Neuronal stem cell (in vitro differentiated cells): ENCODE measurements at regions not wholly inside any gene's neighbourhood (a gene's known extent, or its start where the extent isn't known, plus 50 kb on each side); places are given as distances from the start of the nearest gene placed in this dataset.
A peak's percentile ranks its signal among the peaks of the same experiment; 100 is the strongest.
"Not testable (repeated sequence)": the region's sequence is repeated elsewhere in the genome, so short reads cannot be mapped to it uniquely, and the experiment has no call there.

Source experiments
- DNase-seq: peaks from one replicate; pipeline ENCODE4 v3.0.0-alpha.2; 2013; ENCODE audit warnings: low spot score
- H2AFZ ChIP-seq: one replicate; pipeline ENCODE4 v1.6.1; 2013; ENCODE audit warnings: mild to moderate bottlenecking, low read length, inconsistent platforms
- H2AK5ac ChIP-seq: 2 replicates; pipeline ENCODE4 v1.6.1; 2013; ENCODE audit warnings: low read depth, mild to moderate bottlenecking, inconsistent platforms, low read length, moderate library complexity, mixed read lengths
- H2BK120ac ChIP-seq: 2 replicates; pipeline ENCODE4 v1.6.1; 2013; ENCODE audit warnings: low read depth, mild to moderate bottlenecking, inconsistent platforms, low read length, moderate library complexity, mixed read lengths
- H2BK12ac ChIP-seq: one replicate; pipeline ENCODE4 v1.6.1; 2013; ENCODE audit warnings: low read length, inconsistent platforms
- H2BK15ac ChIP-seq: 2 replicates; pipeline ENCODE4 v1.6.1; 2013; ENCODE audit warnings: mild to moderate bottlenecking, low read length, inconsistent platforms, mixed read lengths
- H2BK5ac ChIP-seq: one replicate; pipeline ENCODE4 v1.6.1; 2013; ENCODE audit warnings: inconsistent platforms, mild to moderate bottlenecking, low read length, moderate library complexity
- H3K14ac ChIP-seq: one replicate; pipeline ENCODE4 v1.6.1; 2013; ENCODE audit warnings: low read length, inconsistent platforms
- H3K18ac ChIP-seq: 2 replicates; pipeline ENCODE4 v1.6.1; 2013; ENCODE audit warnings: low read length, inconsistent platforms
- H3K23ac ChIP-seq: 2 replicates; pipeline ENCODE4 v1.6.1; 2013; ENCODE audit warnings: low read depth, mild to moderate bottlenecking, mixed read lengths, low read length, inconsistent platforms; ENCODE audit not compliant: poor library complexity
- H3K27ac ChIP-seq: replicated peaks from 3 replicates; pipeline ENCODE4 v1.5.1; 2013; ENCODE audit warnings: low read length, inconsistent platforms
- H3K27me3 ChIP-seq, 3 experiments: 2 replicates each; pipeline ENCODE4 v1.6.1; 2013; ENCODE audit warnings: low read length in 3 of 3, mild to moderate bottlenecking in 2 of 3, inconsistent platforms in 1 of 3, low read depth in 1 of 3, mixed read lengths in 1 of 3, moderate library complexity in 1 of 3; ENCODE audit not compliant: control insufficient read depth in 3 of 3, insufficient read depth in 3 of 3
- H3K36me3 ChIP-seq, 2 donors: replicated peaks in 1 of 2; 2 replicates each; pipeline ENCODE4 v1.6.1; 2013; ENCODE audit warnings: low read length in 2 of 2; ENCODE audit not compliant: control insufficient read depth in 2 of 2, insufficient read depth in 2 of 2
- H3K4ac ChIP-seq: 2 replicates; pipeline ENCODE4 v1.6.1; 2013; ENCODE audit warnings: inconsistent platforms, mild to moderate bottlenecking, low read length, moderate library complexity
- H3K4me1 ChIP-seq, 2 donors: 1 replicate in 1 of 2; 2 replicates in 1 of 2; pipeline ENCODE4 v1.6.1; 2013; ENCODE audit warnings: low read length in 2 of 2, low read depth in 1 of 2; ENCODE audit not compliant: control insufficient read depth in 2 of 2, insufficient read depth in 1 of 2
- H3K4me2 ChIP-seq: one replicate; pipeline ENCODE4 v1.6.1; 2013; ENCODE audit warnings: mild to moderate bottlenecking, low read length, inconsistent platforms; ENCODE audit not compliant: insufficient read depth, poor library complexity, severe bottlenecking
- H3K4me3 ChIP-seq, 2 donors: 2 replicates each; pipeline ENCODE4 v1.5.1; 2013; ENCODE audit warnings: low read length in 2 of 2, mild to moderate bottlenecking in 2 of 2, inconsistent platforms in 1 of 2, moderate library complexity in 1 of 2
- H3K79me1 ChIP-seq: one replicate; pipeline ENCODE4 v1.6.1; 2013; ENCODE audit warnings: low read depth, mild to moderate bottlenecking, inconsistent platforms, low read length, moderate library complexity
- H3K9ac ChIP-seq: one replicate; pipeline ENCODE4 v1.6.1; 2013; ENCODE audit warnings: mild to moderate bottlenecking, low read depth, low read length, inconsistent platforms; ENCODE audit not compliant: poor library complexity
- H3K9me3 ChIP-seq, 2 donors: replicated peaks in 1 of 2; 2 replicates each; pipeline versions ENCODE3 to v1.6.1; 2013; ENCODE audit warnings: low read length in 2 of 2, mild to moderate bottlenecking in 2 of 2, inconsistent platforms in 1 of 2, low read depth in 1 of 2, mixed read lengths in 1 of 2, moderate library complexity in 1 of 2; ENCODE audit not compliant: control insufficient read depth in 2 of 2, insufficient read depth in 1 of 2
- H4K8ac ChIP-seq: one replicate; pipeline ENCODE4 v1.6.1; 2013; ENCODE audit warnings: low read depth, mild to moderate bottlenecking, inconsistent platforms, low read length, moderate library complexity
- H4K91ac ChIP-seq: one replicate; pipeline ENCODE4 v1.6.1; 2013; ENCODE audit warnings: low read length, low read depth, mild to moderate bottlenecking, inconsistent platforms; ENCODE audit not compliant: poor library complexity
- WGBS, 2 donors: extraction: QIAGEN DNeasy Blood & Tissue Kit; methylation state at CpG; one replicate each; pipeline ENCODE4 v1.1.7; 2013; ENCODE audit warnings: missing lambda C conversion rate in 2 of 2, mixed read lengths in 1 of 2; ENCODE audit not compliant: insufficient read length in 2 of 2, insufficient replicate concordance in 1 of 2; ENCODE audit errors: extremely low coverage in 2 of 2; 5-methylcytosine and 5-hydroxymethylcytosine counted together

DNA sequence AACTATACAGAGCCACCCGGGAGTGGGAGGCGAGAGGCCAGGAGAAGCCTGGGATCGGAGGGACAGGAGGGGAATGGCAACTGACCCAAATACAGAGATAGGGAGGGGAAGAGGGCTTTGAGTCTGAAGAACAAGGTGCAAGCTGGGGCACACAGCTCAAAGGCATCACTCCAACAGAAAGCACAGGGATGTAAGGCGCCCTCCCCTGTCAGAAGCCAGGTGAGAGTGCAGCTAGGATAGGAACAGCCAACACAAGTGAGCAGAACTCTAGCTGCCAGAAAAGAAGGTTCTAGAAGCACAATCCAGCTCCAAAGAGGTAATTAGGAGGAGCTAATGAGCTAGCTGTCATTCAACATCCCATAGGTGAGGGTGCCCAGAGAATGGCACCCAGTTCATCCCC is 232.2 kb downstream of the DHX15 start:
- H4K91ac ChIP-seq, result no peak overlapping the region
- DNase-seq, result no peak
- no peak overlapping the region for H3K14ac ChIP-seq
- H2BK120ac ChIP-seq, result no peak overlapping the region
- no peak overlapping the region for H2BK12ac ChIP-seq
- no peak overlapping the region for H2AFZ ChIP-seq
- H3K9me3 ChIP-seq, result peaks cover 0 to 2% of the 10 kb centered on the region in 2 donors
- H3K18ac ChIP-seq, result peak overlapping the region; percentile 5
- no peak overlapping the region for H3K4ac ChIP-seq
- H3K27me3 ChIP-seq, result no peaks in the 10 kb centered on the region
- H3K36me3 ChIP-seq, result peaks cover 0 to 2% of the 10 kb centered on the region in 2 donors
- H2AK5ac ChIP-seq, result no peak overlapping the region
- no peak overlapping the region for H3K27ac ChIP-seq
- H2BK5ac ChIP-seq, result no peak overlapping the region
- no peak overlapping the region for H3K23ac ChIP-seq
- no CpG with 5 or more reads among the region's 4 CpGs for WGBS, 2 donors
- no peak overlapping the region for H3K9ac ChIP-seq
- no peak overlapping the region for H2BK15ac ChIP-seq
- H3K79me1 ChIP-seq, result peaks cover 4% of the 10 kb centered on the region
- H3K4me3 ChIP-seq, result no peak overlapping the region
- no peak overlapping the region for H4K8ac ChIP-seq
- peaks cover 0 to 2% of the 10 kb centered on the region in 2 donors for H3K4me1 ChIP-seq
- no peak overlapping the region for H3K4me2 ChIP-seq

- H3K4me1 ChIP-seq, H3K23ac ChIP-seq, H4K91ac ChIP-seq, H2BK12ac ChIP-seq, H3K9me3 ChIP-seq, H3K9ac ChIP-seq, H2AK5ac ChIP-seq, H2BK5ac ChIP-seq, H3K4ac ChIP-seq, H3K36me3 ChIP-seq, H3K27ac ChIP-seq, H3K4me3 ChIP-seq, H3K27me3 ChIP-seq, H2BK120ac ChIP-seq, H2BK15ac ChIP-seq, H3K14ac ChIP-seq, H3K4me2 ChIP-seq, H3K79me1 ChIP-seq, DNase-seq: not testable (repeated sequence)
- Histone ChIP-seq H3K18ac (peak overlapping the region; percentile 77), H4K8ac (peak overlapping the region; percentile 50), H2AFZ (peak overlapping the region; percentile 18)
- WGBS, 2 donors, result no CpG with 5 or more reads among the region's 15 CpGs
Measured at GRCh38 chr4:24349168-24349996, 235.0 kb downstream of the DHX15 start.

DNA sequence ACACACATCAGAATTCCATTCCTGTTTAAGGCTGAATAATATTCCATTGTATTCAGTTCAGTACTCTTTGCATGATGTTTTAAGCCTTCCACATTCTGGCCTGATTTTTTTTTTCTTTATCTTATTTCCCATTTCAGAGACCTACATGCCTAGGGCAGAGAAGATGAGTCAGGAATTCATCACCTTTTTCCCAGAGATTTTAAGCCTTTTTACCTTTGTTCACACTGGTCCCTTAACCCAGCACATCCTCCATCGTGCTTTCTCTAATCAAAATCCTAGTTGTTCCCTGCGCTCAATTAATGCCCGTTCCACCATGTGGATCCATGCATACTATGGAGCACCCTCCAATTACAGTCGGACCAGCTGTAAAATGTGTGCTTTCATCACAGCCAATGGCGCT is 245.1 kb downstream of the DHX15 start:
- H3K27me3 ChIP-seq, result no peaks in the 10 kb centered on the region
- no CpG with 5 or more reads among the region's 5 CpGs for WGBS, 2 donors
- DNase-seq, result no peak
- no peak overlapping the region for H3K4me2 ChIP-seq
- no peak overlapping the region for H2BK15ac ChIP-seq
- H3K18ac ChIP-seq, result no peak overlapping the region
- no peaks in the 10 kb centered on the region for H3K79me1 ChIP-seq
- no peak overlapping the region for H2BK12ac ChIP-seq
- H3K14ac ChIP-seq, result no peak overlapping the region
- no peak overlapping the region for H2BK5ac ChIP-seq
- no peak overlapping the region for H2BK120ac ChIP-seq
- H3K4me3 ChIP-seq, result no peak overlapping the region
- no peak overlapping the region for H4K91ac ChIP-seq
- peaks cover 0 to 5% of the 10 kb centered on the region in 2 donors for H3K9me3 ChIP-seq
- H2AK5ac ChIP-seq, result no peak overlapping the region
- H3K36me3 ChIP-seq, result peaks cover 0 to 6% of the 10 kb centered on the region in 2 donors
- H3K23ac ChIP-seq, result no peak overlapping the region
- H3K4ac ChIP-seq, result no peak overlapping the region
- no peak overlapping the region for H4K8ac ChIP-seq
- H2AFZ ChIP-seq, result no peak overlapping the region
- no peak overlapping the region for H3K9ac ChIP-seq
- H3K4me1 ChIP-seq, result no peaks in the 10 kb centered on the region
- no peak overlapping the region for H3K27ac ChIP-seq

GRCh38 chr4:24337451-24338190 is 246.7 kb downstream of the DHX15 start:
- no peak overlapping the region for H3K14ac ChIP-seq
- peaks cover 0 to 3% of the 10 kb centered on the region in 2 donors for H3K9me3 ChIP-seq
- peak overlapping the region; percentile 5 for H3K18ac ChIP-seq
- H3K4me2 ChIP-seq, result no peak overlapping the region
- WGBS, 2 donors, result no CpG with 5 or more reads among the region's 13 CpGs
- H4K91ac ChIP-seq, result no peak overlapping the region
- no peak overlapping the region for H2BK15ac ChIP-seq
- H3K4me1 ChIP-seq, result no peaks in the 10 kb centered on the region
- no peaks in the 10 kb centered on the region for H3K27me3 ChIP-seq
- no peak overlapping the region for H2AFZ ChIP-seq
- H3K4ac ChIP-seq, result no peak overlapping the region
- no peak overlapping the region for H4K8ac ChIP-seq
- peaks cover 0 to 5% of the 10 kb centered on the region in 2 donors for H3K36me3 ChIP-seq
- no peak for DNase-seq
- no peak overlapping the region for H3K4me3 ChIP-seq
- H2BK12ac ChIP-seq, result no peak overlapping the region
- H2AK5ac ChIP-seq, result no peak overlapping the region
- no peaks in the 10 kb centered on the region for H3K79me1 ChIP-seq
- H3K23ac ChIP-seq, result no peak overlapping the region
- no peak overlapping the region for H2BK120ac ChIP-seq
- H3K9ac ChIP-seq, result no peak overlapping the region
- H3K27ac ChIP-seq, result no peak overlapping the region
- H2BK5ac ChIP-seq, result no peak overlapping the region
